HG03025 (cell line): ENCODE measurements at regions not wholly inside any gene's neighbourhood (a gene's known extent, or its start where the extent isn't known, plus 50 kb on each side); places are given as distances from the start of the nearest gene placed in this dataset.

Experiments used
- ATAC-seq: cut with Tn5 transposase; IDR thresholded peaks from one replicate; pipeline ENCODE4 v1.9.1; 2021; ENCODE audit warnings: mild to moderate bottlenecking, moderate library complexity; ENCODE audit not compliant: unreplicated experiment, low FRiP score

GRCh38 chr3:61497463-61497862, 63.9 kb upstream of the PTPRG start:
- no peak for ATAC-seq

DNA sequence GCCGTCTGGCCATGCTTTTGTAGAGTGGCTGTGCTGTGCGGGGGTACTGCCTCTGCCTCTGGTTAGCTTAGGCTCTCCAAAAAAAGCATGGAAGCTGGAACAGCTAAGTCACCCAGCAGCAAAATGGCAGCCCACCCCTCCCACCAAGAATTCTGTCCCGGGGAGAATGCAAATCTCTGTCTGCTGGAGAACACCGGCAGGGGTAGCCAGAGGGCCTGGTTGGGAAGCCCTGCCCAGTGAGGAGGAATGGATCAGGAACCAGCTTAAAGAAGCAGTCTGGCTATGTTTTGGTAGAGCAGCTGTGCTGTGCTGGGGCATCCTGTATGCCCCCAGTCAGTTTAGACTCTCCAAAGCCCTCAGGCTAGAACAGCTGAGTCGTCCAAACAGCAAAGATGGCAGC, 56.2 kb upstream of the PTPRG start:
- ATAC-seq, result no peak

GRCh38 chr3:61507946-61508345, 53.4 kb upstream of the PTPRG start:
- no peak for ATAC-seq
